ENCODE measurements at regions not wholly inside any gene's neighbourhood (a gene's known extent, or its start where the extent isn't known, plus 50 kb on each side); places are given as distances from the start of the nearest gene placed in this dataset.

- TF ChIP-seq EZH2 (IDR thresholded peaks at IDR 0.05; ENCODE audit: low read depth) (no peak), CTCF (conservative IDR thresholded peaks at IDR 0.05) (no peak)
Measured at GRCh38 chr13:50521831-50522149, 321.7 kb downstream of the DLEU7 start.

Measured in PC-9 (cell line).